ENCODE measurements at regions not wholly inside any gene's neighbourhood (a gene's known extent, or its start where the extent isn't known, plus 50 kb on each side); places are given as distances from the start of the nearest gene placed in this dataset.

GRCh38 chr12:93139028-93139665 is 210.1 kb upstream of the EEA1 start:
- H3K4me1 ChIP-seq (ENCODE audit: insufficient read depth): peaks cover 21% of the 10 kb centered on the region
- 61% methylated on average over 1 of the region's 1 CpG for WGBS (ENCODE audit: low lambda C conversion rate, missing lambda C conversion rate)
- no peaks in the 10 kb centered on the region for H3K36me3 ChIP-seq (replicated peaks; ENCODE audit: insufficient read depth, low read depth)
- TF ChIP-seq EZH2phosphoT487 (IDR thresholded peaks at IDR 0.05; ENCODE audit: low read depth, severe bottlenecking, unreplicated experiment) (no peak), CTCF (IDR thresholded peaks at IDR 0.05; ENCODE audit: poor library complexity) (no peak), EZH2 (IDR thresholded peaks at IDR 0.05; ENCODE audit: borderline replicate concordance) (no peak)
- no peak for DNase-seq (ENCODE audit: low spot score)
- H3K4me2 ChIP-seq: no peak overlapping the region
- no peak overlapping the region for H2AFZ ChIP-seq
- H3K27ac ChIP-seq: peak overlapping the region; percentile 23
- H4K20me1 ChIP-seq (ENCODE audit: insufficient read depth, poor library complexity, severe bottlenecking): no peaks in the 10 kb centered on the region
- no peaks in the 10 kb centered on the region for H3K79me2 ChIP-seq
- no peak overlapping the region for H3K4me3 ChIP-seq
- no peaks in the 10 kb centered on the region for H3K9me2 ChIP-seq (replicated peaks; ENCODE audit: insufficient read depth)
- H3K9me3 ChIP-seq (ENCODE audit: low read depth): no peaks in the 10 kb centered on the region
- H3K27me3 ChIP-seq: no peaks in the 10 kb centered on the region

DNA sequence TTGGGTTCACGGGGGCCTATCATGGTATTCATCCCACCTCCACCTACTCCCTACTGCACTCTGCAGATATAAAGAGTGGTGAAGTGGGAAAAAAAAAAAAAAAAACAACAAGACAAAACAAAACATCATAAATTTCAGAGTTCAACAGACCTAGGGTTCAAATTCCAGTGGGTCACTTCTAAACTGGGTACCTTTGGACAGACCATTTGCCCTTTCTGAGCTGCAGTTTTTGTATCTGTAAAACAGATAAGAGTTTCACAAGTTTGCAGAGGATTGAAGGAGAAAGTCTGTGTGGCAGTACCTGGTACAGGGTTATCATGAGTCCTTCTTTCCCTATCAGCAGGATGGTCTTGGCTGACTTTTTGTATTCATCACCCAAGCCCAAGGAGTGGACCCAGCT is 211.2 kb upstream of the EEA1 start:
- no peak for TF ChIP-seq EZH2 (IDR thresholded peaks at IDR 0.05; ENCODE audit: borderline replicate concordance)
- TF ChIP-seq CTCF (IDR thresholded peaks at IDR 0.05; ENCODE audit: poor library complexity): no peak
- TF ChIP-seq EZH2phosphoT487 (IDR thresholded peaks at IDR 0.05; ENCODE audit: low read depth, severe bottlenecking, unreplicated experiment): no peak
- H3K36me3 ChIP-seq (replicated peaks; ENCODE audit: insufficient read depth, low read depth): no peaks in the 10 kb centered on the region
- no peak overlapping the region for H2AFZ ChIP-seq
- H3K27me3 ChIP-seq: no peaks in the 10 kb centered on the region
- no peaks in the 10 kb centered on the region for H3K9me3 ChIP-seq (ENCODE audit: low read depth)
- no peak overlapping the region for H3K27ac ChIP-seq
- no peaks in the 10 kb centered on the region for H3K79me2 ChIP-seq
- no peaks in the 10 kb centered on the region for H3K9me2 ChIP-seq (replicated peaks; ENCODE audit: insufficient read depth)
- peaks cover 20% of the 10 kb centered on the region for H3K4me1 ChIP-seq (ENCODE audit: insufficient read depth)
- 94% methylated on average over 1 of the region's 1 CpG for WGBS (ENCODE audit: low lambda C conversion rate, missing lambda C conversion rate)
- H4K20me1 ChIP-seq (ENCODE audit: insufficient read depth, poor library complexity, severe bottlenecking): no peaks in the 10 kb centered on the region
- no peak for DNase-seq (ENCODE audit: low spot score)
- H3K4me3 ChIP-seq: no peak overlapping the region
- no peak overlapping the region for H3K4me2 ChIP-seq

DNA sequence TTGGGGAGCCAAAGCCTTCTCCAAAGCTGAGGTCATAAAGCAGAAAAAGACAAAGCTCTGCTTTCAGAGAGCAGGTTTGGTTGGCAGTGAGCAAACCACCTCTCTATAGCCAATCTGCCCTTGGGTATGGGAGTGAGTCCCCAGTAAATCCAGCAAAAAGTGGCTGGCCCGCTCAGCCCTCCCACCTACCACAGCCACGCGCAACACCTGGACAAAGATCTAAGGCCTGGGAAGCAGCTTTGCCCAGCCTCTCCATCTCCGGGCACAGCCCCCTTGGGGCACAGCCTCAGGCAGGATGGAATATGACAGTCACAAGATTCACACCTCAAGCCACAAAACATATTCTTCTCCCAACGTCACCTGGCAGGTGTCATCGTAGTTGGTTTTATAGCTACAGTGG is 211.7 kb upstream of the EEA1 start:
- H2AFZ ChIP-seq: no peak overlapping the region
- no peaks in the 10 kb centered on the region for H3K27me3 ChIP-seq
- 93% methylated on average over 6 of the region's 6 CpGs for WGBS (ENCODE audit: low lambda C conversion rate, missing lambda C conversion rate)
- H3K4me3 ChIP-seq: no peak overlapping the region
- H3K9me3 ChIP-seq (ENCODE audit: low read depth): no peaks in the 10 kb centered on the region
- H3K4me1 ChIP-seq (ENCODE audit: insufficient read depth): peaks cover 17% of the 10 kb centered on the region
- H3K79me2 ChIP-seq: no peaks in the 10 kb centered on the region
- no peaks in the 10 kb centered on the region for H4K20me1 ChIP-seq (ENCODE audit: insufficient read depth, poor library complexity, severe bottlenecking)
- no peaks in the 10 kb centered on the region for H3K36me3 ChIP-seq (replicated peaks; ENCODE audit: insufficient read depth, low read depth)
- no peak for DNase-seq (ENCODE audit: low spot score)
- H3K27ac ChIP-seq: no peak overlapping the region
- no peak for TF ChIP-seq EZH2phosphoT487 (IDR thresholded peaks at IDR 0.05; ENCODE audit: low read depth, severe bottlenecking, unreplicated experiment)
- TF ChIP-seq CTCF (IDR thresholded peaks at IDR 0.05; ENCODE audit: poor library complexity): no peak
- no peak for TF ChIP-seq EZH2 (IDR thresholded peaks at IDR 0.05; ENCODE audit: borderline replicate concordance)
- H3K4me2 ChIP-seq: no peak overlapping the region
- H3K9me2 ChIP-seq (replicated peaks; ENCODE audit: insufficient read depth): no peaks in the 10 kb centered on the region
